ENCODE measurements at regions not wholly inside any gene's neighbourhood (a gene's known extent, or its start where the extent isn't known, plus 50 kb on each side); places are given as distances from the start of the nearest gene placed in this dataset.
"Not testable (repeated sequence)": the region's sequence is repeated elsewhere in the genome, so short reads cannot be mapped to it uniquely, and the experiment has no call there.

GRCh38 chr9:41367301-41367700 lies 178.2 kb upstream of the ZNG1F start:
- not testable (repeated sequence) for DNase-seq (ENCODE audit: low read depth)

DNA sequence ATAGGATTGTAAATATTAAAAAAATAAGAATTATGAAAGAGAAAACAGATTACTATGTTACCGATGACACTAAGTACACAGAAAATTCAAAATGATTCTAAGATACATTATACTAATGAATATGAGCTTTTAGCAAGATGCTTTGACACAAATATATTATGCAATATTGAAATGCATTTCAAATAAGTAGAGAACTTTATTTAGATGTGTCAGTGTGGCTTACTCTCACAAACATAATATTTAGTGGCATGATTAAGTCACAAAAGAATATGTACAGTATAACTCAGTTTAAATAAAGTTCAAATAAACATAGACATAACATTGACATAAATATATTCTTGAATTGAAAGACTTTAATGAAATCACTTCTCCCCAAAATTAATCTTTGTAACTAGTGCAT lies 172.7 kb upstream of the ZNG1F start:
- DNase-seq (ENCODE audit: low read depth), result not testable (repeated sequence)

DNA sequence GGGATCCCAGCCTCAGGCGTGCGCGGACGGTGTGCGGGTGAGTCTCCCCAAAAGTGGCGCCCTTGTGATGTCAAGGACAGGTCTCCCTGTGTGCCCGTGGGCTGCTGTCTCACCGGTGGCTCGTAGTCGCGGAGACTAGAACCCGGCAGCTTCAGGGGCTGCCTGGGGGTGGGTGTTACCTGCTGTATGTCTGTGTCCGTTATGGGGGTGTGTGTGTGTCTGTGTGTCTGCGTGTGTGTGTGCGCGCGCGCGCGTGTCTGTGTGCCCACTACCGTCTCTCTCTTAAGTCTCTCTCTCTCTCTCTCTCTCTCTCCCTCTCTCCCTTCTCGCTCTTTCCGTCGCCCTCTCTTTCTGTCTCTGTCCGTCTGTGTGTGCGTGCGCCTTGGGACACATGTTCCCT lies 170.0 kb upstream of the ZNG1F start:
- not testable (repeated sequence) for DNase-seq (ENCODE audit: low read depth)

- peak; percentile 69 for DNase-seq (ENCODE audit: low read depth)
These were observed 169.6 kb upstream of the ZNG1F start for GRCh38 chr9:41358682-41359081.

DNA sequence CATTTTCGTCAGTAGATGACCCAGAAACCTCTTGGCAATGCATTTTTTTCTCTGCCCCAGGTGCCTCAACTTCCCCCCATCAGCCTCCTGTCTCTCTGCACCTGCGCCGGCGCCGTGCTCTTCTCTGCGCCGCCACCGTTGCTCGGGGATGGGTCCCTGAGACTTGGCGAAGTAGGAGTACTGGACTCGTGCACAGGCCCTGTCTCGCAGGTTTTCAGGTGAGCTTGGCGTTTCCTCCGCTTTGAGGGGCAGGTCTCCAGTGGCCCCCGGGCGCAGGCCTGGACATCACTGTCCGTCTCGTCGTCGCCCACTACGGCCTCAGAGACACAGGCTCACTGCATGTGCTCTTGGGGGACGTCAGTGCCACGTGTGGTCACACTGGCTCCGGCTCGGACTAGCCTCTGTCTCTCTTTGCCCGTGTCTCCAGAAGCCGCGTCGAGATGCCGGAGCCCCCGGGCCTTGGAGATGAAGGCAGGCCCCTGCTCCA lies 168.8 kb upstream of the ZNG1F start:
- not testable (repeated sequence) for DNase-seq (ENCODE audit: low read depth)

- DNase-seq (ENCODE audit: low read depth), result not testable (repeated sequence)
These were observed 168.2 kb upstream of the ZNG1F start for GRCh38 chr9:41357350-41357748.

DNA sequence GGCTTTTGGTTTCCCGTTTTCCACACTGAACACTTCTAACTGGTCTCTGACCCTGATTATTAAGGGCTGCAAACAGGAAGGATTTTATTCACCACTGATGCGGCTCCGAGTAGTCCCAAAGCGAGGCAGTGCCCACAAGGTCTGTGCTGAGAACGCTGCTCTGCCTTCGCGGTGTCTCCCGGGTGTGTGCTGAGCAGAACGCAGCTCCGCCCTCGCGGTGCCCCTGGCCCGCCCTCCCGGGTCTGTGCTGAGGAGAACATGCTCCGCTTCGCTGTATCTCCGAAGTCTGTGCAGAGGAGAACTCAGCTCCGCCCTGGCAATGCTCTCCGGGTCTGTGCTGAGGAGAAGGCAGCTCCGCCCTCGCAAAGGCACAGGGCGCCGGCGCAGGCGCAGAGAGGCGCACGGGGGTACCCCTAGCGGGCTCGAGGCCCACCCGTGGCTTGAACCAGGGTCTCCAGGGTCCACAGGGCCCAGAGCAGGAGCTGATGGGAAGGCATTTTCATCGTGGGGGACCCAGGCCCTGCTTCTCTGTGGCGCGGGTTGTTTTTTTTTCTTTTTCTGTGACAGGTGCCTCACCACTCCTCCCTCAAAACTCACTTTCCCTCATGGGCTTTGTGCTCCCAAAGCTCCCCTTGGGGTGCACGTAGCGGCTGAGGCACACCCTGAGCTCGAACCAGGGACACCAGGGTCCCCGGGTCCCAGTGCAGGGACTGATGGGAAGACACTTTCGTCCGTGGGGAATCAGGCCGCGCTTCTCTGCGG lies 167.7 kb upstream of the ZNG1F start:
- peak; percentile 55 for DNase-seq (ENCODE audit: low read depth)

- not testable (repeated sequence) for DNase-seq (ENCODE audit: low read depth)
These were observed 166.8 kb upstream of the ZNG1F start for GRCh38 chr9:41355712-41356450.

DNA sequence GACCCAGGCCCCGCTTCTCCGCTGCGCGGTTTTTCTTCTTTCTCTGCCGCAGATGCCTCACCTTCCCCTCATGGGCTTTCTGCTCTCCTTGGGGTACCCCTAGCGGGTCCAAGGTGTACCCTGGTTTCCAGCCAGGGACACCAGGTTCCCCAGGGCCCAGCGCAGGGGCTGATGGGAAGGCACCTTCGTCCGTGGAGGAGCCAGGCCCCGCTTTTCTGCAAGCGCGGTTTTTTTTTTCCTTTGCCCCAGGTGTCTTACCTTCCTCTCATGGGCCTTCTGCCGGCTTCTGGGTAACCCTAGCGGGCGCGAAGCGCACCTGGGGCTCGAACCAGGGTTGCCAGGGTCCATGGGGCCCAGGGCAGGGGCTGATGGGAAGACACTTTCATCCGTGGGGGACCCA lies 165.9 kb upstream of the ZNG1F start:
- DNase-seq (ENCODE audit: low read depth), result not testable (repeated sequence)

- DNase-seq (ENCODE audit: low read depth), result not testable (repeated sequence)
These were observed 165.2 kb upstream of the ZNG1F start for GRCh38 chr9:41354060-41354934.

- DNase-seq (ENCODE audit: low read depth), result not testable (repeated sequence)
These were observed 163.9 kb upstream of the ZNG1F start for GRCh38 chr9:41353026-41353425.

- DNase-seq (ENCODE audit: low read depth), result not testable (repeated sequence)
These were observed 163.3 kb upstream of the ZNG1F start for GRCh38 chr9:41352390-41352789.

- DNase-seq (ENCODE audit: low read depth), result not testable (repeated sequence)
These were observed 158.8 kb upstream of the ZNG1F start for GRCh38 chr9:41347893-41348292.

- not testable (repeated sequence) for DNase-seq (ENCODE audit: low read depth)
These were observed 143.4 kb upstream of the ZNG1F start for GRCh38 chr9:41332562-41332961.

GRCh38 chr9:41321277-41321676 lies 132.2 kb upstream of the ZNG1F start:
- not testable (repeated sequence) for DNase-seq (ENCODE audit: low read depth)

DNA sequence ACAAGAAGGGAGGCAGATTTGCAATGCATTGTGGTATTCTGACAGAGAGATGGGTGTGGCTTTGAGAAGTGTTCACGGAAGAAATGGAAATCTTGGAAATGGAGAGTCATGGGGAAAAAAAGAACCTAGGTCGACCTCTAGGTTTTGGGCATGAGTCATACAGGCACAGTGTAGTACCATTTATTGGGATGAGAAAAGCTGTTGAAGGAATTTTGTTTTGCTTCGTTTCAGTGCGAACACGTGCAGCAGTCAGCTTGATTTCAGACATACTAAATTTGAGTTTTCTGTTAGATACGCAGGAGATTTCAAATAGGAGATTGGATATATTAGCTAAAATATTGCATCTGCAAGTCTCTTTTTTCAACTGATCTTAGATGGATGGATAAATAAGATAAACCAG lies 119.8 kb upstream of the ZNG1F start:
- DNase-seq (ENCODE audit: low read depth), result not testable (repeated sequence)

DNA sequence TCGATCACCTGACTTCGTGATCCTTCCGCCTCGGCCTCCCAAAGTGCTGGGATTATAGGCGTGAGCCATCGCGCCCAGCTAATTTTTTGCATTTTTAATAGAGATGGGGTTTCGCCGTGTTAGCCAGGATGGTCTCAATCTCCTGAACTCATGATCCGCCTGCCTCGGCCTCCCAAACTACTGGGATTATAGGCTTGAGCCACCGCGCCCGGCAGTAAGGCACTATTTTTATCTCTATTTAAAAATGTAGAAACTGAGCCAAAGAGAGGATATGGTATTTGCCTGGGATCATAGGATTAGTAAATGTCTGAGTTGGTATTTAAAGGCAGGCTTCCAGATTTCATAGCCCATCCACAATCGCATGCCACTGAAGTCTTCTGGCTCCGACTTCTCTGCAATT lies 96.6 kb upstream of the ZNG1F start:
- not testable (repeated sequence) for DNase-seq (ENCODE audit: low read depth)

DNA sequence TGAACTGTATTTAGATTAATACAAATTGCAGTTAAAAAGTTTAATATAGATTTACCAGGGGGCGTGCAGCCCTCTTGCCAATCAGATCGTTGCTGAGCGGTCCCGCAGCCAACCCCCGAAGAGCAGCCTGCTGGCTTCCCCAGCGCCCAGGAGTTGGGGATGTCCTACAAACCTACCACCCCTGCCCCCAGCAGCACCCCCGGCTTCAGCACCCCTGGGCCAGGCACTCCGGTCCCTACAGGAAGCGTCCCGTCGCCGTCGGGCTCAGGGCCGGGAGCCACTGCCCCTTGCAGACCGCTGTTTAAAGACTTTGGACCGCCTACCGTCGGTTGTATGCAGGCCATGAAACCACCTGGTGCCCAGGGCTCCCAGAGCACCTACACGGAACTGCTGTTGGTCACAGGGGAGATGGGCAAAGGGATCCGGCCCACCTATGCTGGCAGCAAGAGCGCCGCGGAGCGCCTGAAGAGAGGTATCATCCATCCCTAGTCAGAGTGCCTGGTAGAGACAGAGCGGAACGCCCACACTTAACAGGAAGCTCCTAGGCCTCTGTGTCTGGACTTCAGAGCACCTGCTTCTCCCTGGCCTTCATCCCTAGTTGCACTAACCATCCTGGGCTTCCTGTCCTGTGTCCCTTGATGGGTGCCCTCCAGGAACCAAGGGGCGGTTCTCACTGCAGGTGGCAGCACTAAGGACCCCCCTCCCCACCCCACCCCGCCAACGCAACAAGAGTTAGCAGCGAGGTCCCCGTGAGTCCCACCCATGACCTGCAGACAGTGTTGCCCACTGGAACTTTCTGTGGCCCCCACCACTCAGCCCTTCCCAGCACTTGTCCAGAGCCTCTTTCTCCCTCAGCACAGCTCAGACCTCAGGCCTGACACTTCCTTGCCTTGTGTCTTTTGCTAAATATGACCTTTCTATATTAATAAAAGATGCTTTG lies 91.5 kb upstream of the ZNG1F start:
- not testable (repeated sequence) for DNase-seq (ENCODE audit: low read depth)

DNA sequence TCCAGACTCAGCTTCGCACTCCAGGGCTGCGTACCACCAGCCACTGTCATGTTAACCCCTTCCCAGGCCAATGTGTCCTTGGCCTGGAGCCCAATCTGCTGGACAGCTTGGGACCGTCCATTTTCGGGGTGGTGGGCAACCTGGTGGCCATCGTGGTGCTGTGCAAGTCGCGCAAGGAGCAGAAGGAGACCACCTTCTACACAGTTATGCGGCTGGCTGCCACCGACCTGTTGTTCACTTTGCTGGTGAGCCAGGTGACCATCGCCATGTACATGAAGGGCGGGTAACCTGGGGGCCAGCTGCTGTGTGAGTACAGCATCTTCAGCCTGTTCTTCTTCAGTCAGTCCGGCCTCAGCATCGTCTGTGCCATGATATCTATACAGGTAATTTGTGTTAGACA lies 90.3 kb upstream of the ZNG1F start:
- DNase-seq (ENCODE audit: low read depth), result not testable (repeated sequence)

- not testable (repeated sequence) for DNase-seq (ENCODE audit: low read depth)
These were observed 89.9 kb upstream of the ZNG1F start for GRCh38 chr9:41279033-41279432.
